ENCODE measurements at regions not wholly inside any gene's neighbourhood (a gene's known extent, or its start where the extent isn't known, plus 50 kb on each side); places are given as distances from the start of the nearest gene placed in this dataset.
"Not testable (repeated sequence)": the region's sequence is repeated elsewhere in the genome, so short reads cannot be mapped to it uniquely, and the experiment has no call there.

GRCh38 chrX:13376857-13377549 lies 57.1 kb upstream of the ATXN3L start:
- Mint-ChIP-seq H3K4me3 (peak overlapping the region in 1 of 3 experiments; percentile 31), H3K4me1 (peaks cover 57% of the 10 kb centered on the region), H3K9me3 (peaks cover 7% of the 10 kb centered on the region), H3K36me3 (ENCODE audit: low read depth) (no peaks in the 10 kb centered on the region), H3K27ac (peak overlapping the region; percentile 90 to 94 (median 94)), H3K27me3 (ENCODE audit: low read depth) (no peaks in the 10 kb centered on the region)
- TF ChIP-seq CTCF (IDR thresholded peaks at IDR 0.05; ENCODE audit: unreplicated experiment in 3 of 3): no peak

GRCh38 chrX:13375596-13375995 lies 55.7 kb upstream of the ATXN3L start:
- not testable (repeated sequence) for H3K36me3 Mint-ChIP-seq (ENCODE audit: low read depth); H3K27me3 Mint-ChIP-seq (ENCODE audit: low read depth); H3K4me3 Mint-ChIP-seq; H3K9me3 Mint-ChIP-seq
- peaks cover 51% of the 10 kb centered on the region for H3K4me1 Mint-ChIP-seq
- H3K27ac Mint-ChIP-seq: peak overlapping the region; percentile 90 to 94 (median 94)

- H3K27ac Mint-ChIP-seq: peak overlapping the region in 2 of 3 experiments; percentile 58 to 79
- H3K36me3 Mint-ChIP-seq (ENCODE audit: low read depth): no peaks in the 10 kb centered on the region
- H3K27me3 Mint-ChIP-seq (ENCODE audit: low read depth): no peaks in the 10 kb centered on the region
- H3K4me1 Mint-ChIP-seq: peaks cover 51% of the 10 kb centered on the region
- H3K9me3 Mint-ChIP-seq: peaks cover 3% of the 10 kb centered on the region
- no peak for TF ChIP-seq CTCF (IDR thresholded peaks at IDR 0.05; ENCODE audit: unreplicated experiment in 3 of 3)
- H3K4me3 Mint-ChIP-seq: no peak overlapping the region
Observed at GRCh38 chrX:13374364-13374763, 54.5 kb upstream of the ATXN3L start.

GRCh38 chrX:13373431-13374187 lies 53.8 kb upstream of the ATXN3L start:
- Mint-ChIP-seq H3K27me3 (ENCODE audit: low read depth) (no peaks in the 10 kb centered on the region), H3K4me3 (no peak overlapping the region), H3K27ac (peak overlapping the region in 2 of 3 experiments; percentile 58 to 79), H3K9me3 (peaks cover 2% of the 10 kb centered on the region), H3K36me3 (ENCODE audit: low read depth) (no peaks in the 10 kb centered on the region), H3K4me1 (peaks cover 50% of the 10 kb centered on the region)
- no peak for TF ChIP-seq CTCF (IDR thresholded peaks at IDR 0.05; ENCODE audit: unreplicated experiment in 3 of 3)

- Mint-ChIP-seq H3K27me3 (ENCODE audit: low read depth) (no peaks in the 10 kb centered on the region), H3K36me3 (ENCODE audit: low read depth) (no peaks in the 10 kb centered on the region), H3K27ac (no peak overlapping the region), H3K9me3 (peaks cover 4% of the 10 kb centered on the region), H3K4me1 (peaks cover 47% of the 10 kb centered on the region), H3K4me3 (no peak overlapping the region)
- TF ChIP-seq CTCF (IDR thresholded peaks at IDR 0.05; ENCODE audit: unreplicated experiment in 3 of 3): no peak
Observed at GRCh38 chrX:13373027-13373426, 53.2 kb upstream of the ATXN3L start.

- H3K4me1 Mint-ChIP-seq: peaks cover 43% of the 10 kb centered on the region
- H3K9me3 Mint-ChIP-seq: peaks cover 4% of the 10 kb centered on the region
- no peak overlapping the region for H3K27ac Mint-ChIP-seq
- H3K27me3 Mint-ChIP-seq (ENCODE audit: low read depth): no peaks in the 10 kb centered on the region
- TF ChIP-seq CTCF (IDR thresholded peaks at IDR 0.05; ENCODE audit: unreplicated experiment in 3 of 3): no peak
- H3K36me3 Mint-ChIP-seq (ENCODE audit: low read depth): no peaks in the 10 kb centered on the region
- H3K4me3 Mint-ChIP-seq: no peak overlapping the region
Observed at GRCh38 chrX:13372203-13372980, 52.5 kb upstream of the ATXN3L start.

Measured in nephron (organoid).